ENCODE measurements at regions not wholly inside any gene's neighbourhood (a gene's known extent, or its start where the extent isn't known, plus 50 kb on each side); places are given as distances from the start of the nearest gene placed in this dataset.

- TF ChIP-seq POLR2A (IDR thresholded peaks at IDR 0.05), result no peak
- TF ChIP-seq CTCF (IDR thresholded peaks at IDR 0.05), result no peak
Measured at GRCh38 chr4:99753931-99754330, 62.7 kb upstream of the DAPP1 start.

Data from uterus (tissue), 2 donors.